ENCODE measurements at regions not wholly inside any gene's neighbourhood (a gene's known extent, or its start where the extent isn't known, plus 50 kb on each side); places are given as distances from the start of the nearest gene placed in this dataset.
"Not testable (repeated sequence)": the region's sequence is repeated elsewhere in the genome, so short reads cannot be mapped to it uniquely, and the experiment has no call there.

- no peak for DNase-seq
- TF ChIP-seq, protein P1, sequence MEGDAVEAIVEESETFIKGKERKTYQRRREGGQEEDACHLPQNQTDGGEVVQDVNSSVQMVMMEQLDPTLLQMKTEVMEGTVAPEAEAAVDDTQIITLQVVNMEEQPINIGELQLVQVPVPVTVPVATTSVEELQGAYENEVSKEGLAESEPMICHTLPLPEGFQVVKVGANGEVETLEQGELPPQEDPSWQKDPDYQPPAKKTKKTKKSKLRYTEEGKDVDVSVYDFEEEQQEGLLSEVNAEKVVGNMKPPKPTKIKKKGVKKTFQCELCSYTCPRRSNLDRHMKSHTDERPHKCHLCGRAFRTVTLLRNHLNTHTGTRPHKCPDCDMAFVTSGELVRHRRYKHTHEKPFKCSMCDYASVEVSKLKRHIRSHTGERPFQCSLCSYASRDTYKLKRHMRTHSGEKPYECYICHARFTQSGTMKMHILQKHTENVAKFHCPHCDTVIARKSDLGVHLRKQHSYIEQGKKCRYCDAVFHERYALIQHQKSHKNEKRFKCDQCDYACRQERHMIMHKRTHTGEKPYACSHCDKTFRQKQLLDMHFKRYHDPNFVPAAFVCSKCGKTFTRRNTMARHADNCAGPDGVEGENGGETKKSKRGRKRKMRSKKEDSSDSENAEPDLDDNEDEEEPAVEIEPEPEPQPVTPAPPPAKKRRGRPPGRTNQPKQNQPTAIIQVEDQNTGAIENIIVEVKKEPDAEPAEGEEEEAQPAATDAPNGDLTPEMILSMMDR (IDR thresholded peaks at IDR 0.05): no peak
- Histone ChIP-seq H3K36me3 (no peaks in the 10 kb centered on the region), H3K4me1 (peaks cover 0 to 5% of the 10 kb centered on the region in 2 donors), H3K4me3 (no peak overlapping the region), H3K27me3 (no peaks in the 10 kb centered on the region), H3K27ac (no peak overlapping the region), H3K9me3 (no peaks in the 10 kb centered on the region)
- intact Hi-C loops (cut with DNase I): no loop called here
- ATAC-seq: no peak
Observed at GRCh38 chr1:221246067-221246466, 366.8 kb downstream of the HLX start.

GRCh38 chr1:221246628-221247415 lies 367.6 kb downstream of the HLX start:
- DNase-seq: peak in 1 of 4 donors; percentile 41
- no peak for ATAC-seq

DNA sequence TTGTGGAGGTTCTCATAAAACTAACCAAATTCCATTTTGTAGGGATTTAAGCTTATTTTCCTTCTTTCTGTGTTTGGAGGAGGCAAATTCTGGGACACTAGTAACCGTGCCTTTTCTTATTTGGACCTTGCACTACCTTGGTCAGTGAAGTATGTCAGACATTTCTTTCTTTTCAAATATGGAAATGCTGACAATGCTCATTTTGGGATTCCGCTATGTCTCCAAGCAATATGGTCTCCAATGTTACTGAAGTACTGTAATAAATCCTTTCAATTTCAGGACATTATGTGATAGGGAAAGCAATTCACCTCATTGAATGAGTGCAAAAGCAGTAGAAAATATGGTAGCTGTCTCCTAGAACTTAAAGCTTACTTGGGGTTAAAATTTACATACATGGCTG lies 372.3 kb downstream of the HLX start:
- DNase-seq (no peak), ATAC-seq (no peak)
- Histone ChIP-seq H3K27me3 (no peaks in the 10 kb centered on the region), H3K27ac (no peak overlapping the region), H3K36me3 (no peaks in the 10 kb centered on the region), H3K9me3 (peaks cover 0 to 2% of the 10 kb centered on the region in 2 donors), H3K4me3 (no peak overlapping the region), H3K4me1 (no peaks in the 10 kb centered on the region)
- TF ChIP-seq, protein P1 (IDR thresholded peaks at IDR 0.05): no peak
- intact Hi-C loops (cut with DNase I): no loop called here

More at GRCh38 chr1:221246628-221247415, 367.6 kb downstream of the HLX start:
- Histone ChIP-seq H3K27ac (no peak overlapping the region), H3K4me3 (no peak overlapping the region), H3K27me3 (no peaks in the 10 kb centered on the region), H3K36me3 (no peaks in the 10 kb centered on the region), H3K9me3 (no peaks in the 10 kb centered on the region), H3K4me1 (no peaks in the 10 kb centered on the region)
- intact Hi-C loops (cut with DNase I): no loop called here
- TF ChIP-seq, protein P1 (IDR thresholded peaks at IDR 0.05): no peak

- intact Hi-C loops (cut with DNase I): no loop called here
- ATAC-seq: no peak
- Histone ChIP-seq H3K27me3 (no peaks in the 10 kb centered on the region), H3K27ac (no peak overlapping the region), H3K4me3 (no peak overlapping the region), H3K36me3 (no peaks in the 10 kb centered on the region), H3K9me3 (peaks cover 0 to 2% of the 10 kb centered on the region in 2 donors), H3K4me1 (no peaks in the 10 kb centered on the region)
- TF ChIP-seq, protein P1 (IDR thresholded peaks at IDR 0.05): no peak
- no peak for DNase-seq
Observed at GRCh38 chr1:221254813-221255212, 375.6 kb downstream of the HLX start.

GRCh38 chr1:221256773-221257172 lies 377.5 kb downstream of the HLX start:
- no peak for DNase-seq
- Histone ChIP-seq H3K4me1 (no peaks in the 10 kb centered on the region), H3K27me3 (no peaks in the 10 kb centered on the region), H3K27ac (no peak overlapping the region), H3K9me3 (peaks cover 0 to 2% of the 10 kb centered on the region in 2 donors), H3K36me3 (no peaks in the 10 kb centered on the region), H3K4me3 (no peak overlapping the region)
- TF ChIP-seq, protein P1 (IDR thresholded peaks at IDR 0.05): no peak
- no peak for ATAC-seq
- intact Hi-C loops (cut with DNase I): no loop called here

GRCh38 chr1:221257548-221257947 lies 378.3 kb downstream of the HLX start:
- ATAC-seq; DNase-seq; H3K27ac ChIP-seq; H3K27me3 ChIP-seq; H3K4me3 ChIP-seq; H3K4me1 ChIP-seq; intact Hi-C loops (cut with DNase I); H3K9me3 ChIP-seq; H3K36me3 ChIP-seq: not testable (repeated sequence)

- H3K4me3 ChIP-seq, H3K9me3 ChIP-seq, H3K36me3 ChIP-seq, H3K4me1 ChIP-seq, H3K27me3 ChIP-seq, ATAC-seq, H3K27ac ChIP-seq: not testable (repeated sequence)
- intact Hi-C loops (cut with DNase I): loop anchor here (10.0 kb wide), 1 partner anchor 172 kb away; no protein-coding TSS in a partner anchor
- peak in 1 of 4 donors; percentile 61 for DNase-seq
Observed at GRCh38 chr1:221262677-221263076, 383.4 kb downstream of the HLX start.

All from left lung (tissue), 4 donors.